ENCODE measurements at regions not wholly inside any gene's neighbourhood (a gene's known extent, or its start where the extent isn't known, plus 50 kb on each side); places are given as distances from the start of the nearest gene placed in this dataset.

GRCh38 chr5:112551419-112552032 is 132.4 kb upstream of the EPB41L4A start:
- TF ChIP-seq POLR2AphosphoS5 (IDR thresholded peaks at IDR 0.05) = no peak
- TF ChIP-seq CTCF (IDR thresholded peaks at IDR 0.05) = peak in 5 of 7 experiments; percentile 42 to 74 (median 60)

All from stomach (tissue), 4 donors.